SK-N-SH treated with all-trans-retinoic acid at 6 μM for 48 hours (cell line): ENCODE measurements at regions not wholly inside any gene's neighbourhood (a gene's known extent, or its start where the extent isn't known, plus 50 kb on each side); places are given as distances from the start of the nearest gene placed in this dataset.

Experiments
- ATAC-seq: fragments of 200-7000 bp; cut with Tn5 transposase; 3 replicates; pipeline ENCODE4 v1.9.1; 2020; ENCODE audit warnings: mild to moderate bottlenecking, moderate library complexity
- ARNTL ChIP-seq: fragments of 450-650 bp; formaldehyde crosslinking; IDR thresholded peaks from 2 replicates; pipeline ENCODE4 v1.5.0; 2020; ENCODE audit warnings: low read depth, mild to moderate bottlenecking, moderate library complexity, borderline replicate concordance
- BACH2 ChIP-seq: fragments of 250-450 bp; sonication (Bioruptor Pico); IDR thresholded peaks from 2 replicates; pipeline ENCODE4 v1.9.0; 2021; ENCODE audit warnings: mild to moderate bottlenecking, borderline replicate concordance
- CSDC2 ChIP-seq: fragments of 250-450 bp; sonication (Bioruptor Pico); IDR thresholded peaks from 2 replicates; pipeline ENCODE4 v1.5.0; 2020; ENCODE audit warnings: mild to moderate bottlenecking, moderate library complexity
- ESRRG ChIP-seq: fragments of 250-450 bp; sonication (Bioruptor Pico); IDR thresholded peaks from 2 replicates; pipeline ENCODE4 v1.6.1; 2021; ENCODE audit warnings: mild to moderate bottlenecking
- GLIS3 ChIP-seq: fragments of 250-450 bp; sonication (Bioruptor Pico); IDR thresholded peaks from 2 replicates; pipeline ENCODE4 v1.5.0; 2020; ENCODE audit warnings: mild to moderate bottlenecking, moderate library complexity
- ISL1 ChIP-seq: fragments of 250-450 bp; sonication (Bioruptor Pico); IDR thresholded peaks from 2 replicates; pipeline ENCODE4 v2.1.2; 2022; ENCODE audit warnings: mild to moderate bottlenecking, moderate library complexity
- OSR1 ChIP-seq: fragments of 250-450 bp; sonication (Bioruptor Pico); IDR thresholded peaks from 2 replicates; pipeline ENCODE4 v1.8.0; 2022; ENCODE audit warnings: moderate library complexity, mild to moderate bottlenecking, inconsistent platforms
- PATZ1 ChIP-seq: fragments of 250-450 bp; sonication (Bioruptor Pico); IDR thresholded peaks from 2 replicates; pipeline ENCODE4 v1.8.0; 2020; ENCODE audit warnings: mild to moderate bottlenecking, moderate library complexity, borderline replicate concordance
- PPARA ChIP-seq: fragments of 250-450 bp; sonication (Bioruptor Pico); IDR thresholded peaks from 2 replicates; pipeline ENCODE4 v1.5.0; 2020; ENCODE audit warnings: mild to moderate bottlenecking, borderline replicate concordance
- RARB ChIP-seq: fragments of 250-450 bp; sonication (Bioruptor Pico); IDR thresholded peaks from 2 replicates; pipeline ENCODE4 v1.8.0; 2021; ENCODE audit warnings: mild to moderate bottlenecking, moderate library complexity
- SNAI2 ChIP-seq: fragments of 250-450 bp; sonication (Bioruptor Pico); IDR thresholded peaks from 2 replicates; pipeline ENCODE4 v1.5.0; 2020; ENCODE audit warnings: mild to moderate bottlenecking, moderate library complexity
- TCF4 ChIP-seq: fragments of 250-450 bp; sonication (Bioruptor Pico); IDR thresholded peaks from 2 replicates; pipeline ENCODE4 v1.8.0; 2021; ENCODE audit warnings: mild to moderate bottlenecking, moderate library complexity, borderline replicate concordance
- TOX ChIP-seq: fragments of 250-450 bp; sonication (Bioruptor Pico); IDR thresholded peaks from 2 replicates; pipeline ENCODE4 v1.8.0; 2021; ENCODE audit warnings: mild to moderate bottlenecking, moderate library complexity, borderline replicate concordance
- TSHZ2 ChIP-seq: fragments of 250-450 bp; sonication (Bioruptor Pico); IDR thresholded peaks from 2 replicates; pipeline ENCODE4 v1.5.0; 2020; ENCODE audit warnings: mild to moderate bottlenecking, moderate library complexity
- ZFP3 ChIP-seq: fragments of 250-450 bp; sonication (Bioruptor Pico); IDR thresholded peaks from 2 replicates; pipeline ENCODE4 v1.5.0; 2020; ENCODE audit warnings: mild to moderate bottlenecking, moderate library complexity
- ZFP30 ChIP-seq: fragments of 450-650 bp; formaldehyde crosslinking; IDR thresholded peaks from 2 replicates; pipeline ENCODE4 v1.5.0; 2022; ENCODE audit warnings: mild to moderate bottlenecking, moderate library complexity
- ZNF70 ChIP-seq: fragments of 450-650 bp; formaldehyde crosslinking; IDR thresholded peaks from 2 replicates; pipeline ENCODE4 v1.5.0; 2020; ENCODE audit warnings: mild to moderate bottlenecking, moderate library complexity
- ZNF8 ChIP-seq: fragments of 450-650 bp; formaldehyde crosslinking; IDR thresholded peaks from 2 replicates; pipeline ENCODE4 v1.5.0; 2020; ENCODE audit warnings: mild to moderate bottlenecking, moderate library complexity
- TF ChIP-seq, protein P1 (sequence below): fragments of 250-450 bp; sonication (Bioruptor Pico); IDR thresholded peaks from 2 replicates; pipeline ENCODE4 v1.8.0; 2021; ENCODE audit warnings: low read depth, mild to moderate bottlenecking, moderate library complexity, borderline replicate concordance
- TF ChIP-seq, protein P2 (sequence below): fragments of 250-450 bp; sonication (Bioruptor Pico); IDR thresholded peaks from 2 replicates; pipeline ENCODE4 v1.5.1; 2020; ENCODE audit warnings: low read depth, mild to moderate bottlenecking, moderate library complexity
- TF ChIP-seq, protein P3 (sequence below): fragments of 250-450 bp; sonication (Bioruptor Pico); IDR thresholded peaks from 2 replicates; pipeline ENCODE4 v1.5.1; 2021; ENCODE audit warnings: mild to moderate bottlenecking, moderate library complexity

- TF ChIP-seq CSDC2 = no peak
- TF ChIP-seq, protein P1, sequence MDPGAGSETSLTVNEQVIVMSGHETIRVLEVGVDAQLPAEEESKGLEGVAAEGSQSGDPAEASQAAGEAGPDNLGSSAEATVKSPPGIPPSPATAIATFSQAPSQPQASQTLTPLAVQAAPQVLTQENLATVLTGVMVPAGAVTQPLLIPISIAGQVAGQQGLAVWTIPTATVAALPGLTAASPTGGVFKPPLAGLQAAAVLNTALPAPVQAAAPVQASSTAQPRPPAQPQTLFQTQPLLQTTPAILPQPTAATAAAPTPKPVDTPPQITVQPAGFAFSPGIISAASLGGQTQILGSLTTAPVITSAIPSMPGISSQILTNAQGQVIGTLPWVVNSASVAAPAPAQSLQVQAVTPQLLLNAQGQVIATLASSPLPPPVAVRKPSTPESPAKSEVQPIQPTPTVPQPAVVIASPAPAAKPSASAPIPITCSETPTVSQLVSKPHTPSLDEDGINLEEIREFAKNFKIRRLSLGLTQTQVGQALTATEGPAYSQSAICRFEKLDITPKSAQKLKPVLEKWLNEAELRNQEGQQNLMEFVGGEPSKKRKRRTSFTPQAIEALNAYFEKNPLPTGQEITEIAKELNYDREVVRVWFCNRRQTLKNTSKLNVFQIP (CRISPR knock-in tag) = no peak
- no peak for TF ChIP-seq ZNF8 (CRISPR knock-in tag)
- no peak for TF ChIP-seq ZFP3 (CRISPR knock-in tag)
- no peak for TF ChIP-seq ZNF70
Measured at GRCh38 chr5:138639326-138639725, 64.1 kb upstream of the HSPA9 start (continued).

- no peak for ATAC-seq
- TF ChIP-seq PPARA (CRISPR knock-in tag) = no peak
- no peak for TF ChIP-seq CSDC2
- TF ChIP-seq, protein P2, sequence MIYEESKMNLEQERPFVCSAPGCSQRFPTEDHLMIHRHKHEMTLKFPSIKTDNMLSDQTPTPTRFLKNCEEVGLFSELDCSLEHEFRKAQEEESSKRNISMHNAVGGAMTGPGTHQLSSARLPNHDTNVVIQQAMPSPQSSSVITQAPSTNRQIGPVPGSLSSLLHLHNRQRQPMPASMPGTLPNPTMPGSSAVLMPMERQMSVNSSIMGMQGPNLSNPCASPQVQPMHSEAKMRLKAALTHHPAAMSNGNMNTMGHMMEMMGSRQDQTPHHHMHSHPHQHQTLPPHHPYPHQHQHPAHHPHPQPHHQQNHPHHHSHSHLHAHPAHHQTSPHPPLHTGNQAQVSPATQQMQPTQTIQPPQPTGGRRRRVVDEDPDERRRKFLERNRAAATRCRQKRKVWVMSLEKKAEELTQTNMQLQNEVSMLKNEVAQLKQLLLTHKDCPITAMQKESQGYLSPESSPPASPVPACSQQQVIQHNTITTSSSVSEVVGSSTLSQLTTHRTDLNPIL (CRISPR knock-in tag) = no peak
- no peak for TF ChIP-seq ARNTL (CRISPR knock-in tag)
- no peak for TF ChIP-seq SNAI2
- TF ChIP-seq ZNF70 = no peak
- no peak for TF ChIP-seq TCF4 (CRISPR knock-in tag)
- no peak for TF ChIP-seq TOX (CRISPR knock-in tag)
- TF ChIP-seq ZNF8 (CRISPR knock-in tag) = no peak
- TF ChIP-seq ISL1 (CRISPR knock-in tag) = no peak
- no peak for TF ChIP-seq ESRRG
- no peak for TF ChIP-seq ZFP30
- no peak for TF ChIP-seq RARB (CRISPR knock-in tag)
Measured at GRCh38 chr5:138637256-138637655, 62.1 kb upstream of the HSPA9 start.

DNA sequence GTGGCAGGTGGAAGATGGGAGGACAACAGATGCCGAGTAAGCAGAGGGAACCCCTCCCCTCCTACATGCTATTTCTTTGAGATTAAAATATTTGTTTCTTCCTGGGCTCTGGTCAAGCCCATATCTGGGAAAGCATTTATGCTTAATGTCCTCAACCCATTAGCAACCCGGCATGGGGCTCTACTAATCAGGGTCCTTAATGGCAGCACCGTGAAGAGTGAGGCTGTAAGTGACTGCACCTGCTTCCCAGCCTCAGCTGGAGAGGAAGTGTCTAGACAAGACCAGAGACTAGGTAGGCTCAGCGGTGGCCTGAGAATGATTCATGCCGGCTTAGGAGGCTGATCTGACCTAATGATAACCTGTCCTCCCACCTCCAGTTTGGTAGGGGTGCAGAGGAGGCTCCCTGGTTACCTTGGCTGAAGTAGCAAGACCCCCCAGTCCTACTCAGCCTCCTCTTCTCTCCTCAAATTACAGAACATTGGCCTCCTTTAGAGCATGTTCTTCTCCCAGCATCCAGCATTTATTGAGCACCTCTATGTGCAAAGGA lies 61.3 kb upstream of the HSPA9 start:
- ATAC-seq = no peak
- no peak for TF ChIP-seq BACH2 (CRISPR knock-in tag)
- TF ChIP-seq OSR1 = no peak
- TF ChIP-seq TSHZ2 (CRISPR knock-in tag) = no peak
- TF ChIP-seq ARNTL (CRISPR knock-in tag) = no peak
- TF ChIP-seq ISL1 (CRISPR knock-in tag) = no peak
- no peak for TF ChIP-seq PATZ1 (CRISPR knock-in tag)
- TF ChIP-seq ESRRG = no peak
- TF ChIP-seq, protein P2 (CRISPR knock-in tag) = no peak
- TF ChIP-seq, protein P1 (CRISPR knock-in tag) = no peak
- TF ChIP-seq, protein P3, sequence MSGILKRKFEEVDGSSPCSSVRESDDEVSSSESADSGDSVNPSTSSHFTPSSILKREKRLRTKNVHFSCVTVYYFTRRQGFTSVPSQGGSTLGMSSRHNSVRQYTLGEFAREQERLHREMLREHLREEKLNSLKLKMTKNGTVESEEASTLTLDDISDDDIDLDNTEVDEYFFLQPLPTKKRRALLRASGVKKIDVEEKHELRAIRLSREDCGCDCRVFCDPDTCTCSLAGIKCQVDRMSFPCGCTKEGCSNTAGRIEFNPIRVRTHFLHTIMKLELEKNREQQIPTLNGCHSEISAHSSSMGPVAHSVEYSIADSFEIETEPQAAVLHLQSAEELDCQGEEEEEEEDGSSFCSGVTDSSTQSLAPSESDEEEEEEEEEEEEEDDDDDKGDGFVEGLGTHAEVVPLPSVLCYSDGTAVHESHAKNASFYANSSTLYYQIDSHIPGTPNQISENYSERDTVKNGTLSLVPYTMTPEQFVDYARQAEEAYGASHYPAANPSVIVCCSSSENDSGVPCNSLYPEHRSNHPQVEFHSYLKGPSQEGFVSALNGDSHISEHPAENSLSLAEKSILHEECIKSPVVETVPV (CRISPR knock-in tag) = no peak
- no peak for TF ChIP-seq ZNF8 (CRISPR knock-in tag)
- no peak for TF ChIP-seq GLIS3
- no peak for TF ChIP-seq TOX (CRISPR knock-in tag)
- TF ChIP-seq TCF4 (CRISPR knock-in tag) = no peak
- TF ChIP-seq PPARA (CRISPR knock-in tag) = no peak
- no peak for TF ChIP-seq ZFP3 (CRISPR knock-in tag)
